PC-3 (cell line): ENCODE measurements at regions not wholly inside any gene's neighbourhood (a gene's known extent, or its start where the extent isn't known, plus 50 kb on each side); places are given as distances from the start of the nearest gene placed in this dataset.

ENCODE experiments used
- ATAC-seq: fragments of 200-7000 bp; cut with Tn5 transposase; 2 replicates; pipeline ENCODE4 v1.9.1; 2020; ENCODE audit warnings: mild to moderate bottlenecking, moderate library complexity
- BruUV-seq: library from RNA; stranded (reverse); fragments of 400-500 nt; replicated peaks from 2 replicates; lab custom pipeline; 2021; lab: Mats Ljungman, UMichigan
- CTCF ChIA-PET: fragments of 300-600 bp; sonication (Branson Sonifier 250); formaldehyde crosslinking; loops from one replicate; lab custom pipeline; 2022; ENCODE audit warnings: antibody characterized with exemption; lab: Charles Lee
- POLR2A ChIA-PET: fragments of 300-600 bp; sonication (Branson Sonifier 250); formaldehyde crosslinking; loops from one replicate; lab custom pipeline; 2022; ENCODE audit warnings: antibody characterized with exemption; ENCODE audit not compliant: unreplicated experiment; lab: Charles Lee
- DNase-seq: peaks from one replicate; pipeline ENCODE4 v3.0.0-alpha.2; 2015
- H2AFZ ChIP-seq: fragments of 300-600 bp; sonication (generic); 2 replicates; pipeline ENCODE4 v1.6.0; 2016; ENCODE audit warnings: antibody characterized with exemption, low read length
- H3F3A ChIP-seq: fragments of 300-600 bp; sonication (generic); one replicate; pipeline ENCODE4 v1.6.0; 2017; ENCODE audit warnings: antibody characterized with exemption, low read length, control low read depth, mild to moderate bottlenecking; ENCODE audit not compliant: unreplicated experiment
- H3K27ac ChIP-seq: fragments of 300-600 bp; sonication (generic); 2 replicates; pipeline ENCODE4 v1.5.1; 2016; ENCODE audit warnings: mild to moderate bottlenecking, low read length
- H3K27me3 ChIP-seq: fragments of 300-600 bp; sonication (generic); 2 replicates; pipeline ENCODE4 v1.6.1; 2016; ENCODE audit warnings: low read length, mixed read lengths
- H3K36me3 ChIP-seq: fragments of 300-600 bp; sonication (generic); 2 replicates; pipeline ENCODE4 v1.6.1; 2016; ENCODE audit warnings: low read depth, mixed run types, low read length, mixed read lengths
- H3K4me1 ChIP-seq: fragments of 300-600 bp; sonication (generic); 2 replicates; pipeline ENCODE4 v1.5.1; 2016; ENCODE audit warnings: low read length; ENCODE audit not compliant: insufficient read depth
- H3K4me2 ChIP-seq: fragments of 300-600 bp; sonication (generic); 2 replicates; pipeline ENCODE4 v1.6.0; 2016; ENCODE audit warnings: low read length
- H3K4me3 ChIP-seq: fragments of 300-600 bp; sonication (generic); 2 replicates; pipeline ENCODE4 v1.5.1; 2016; ENCODE audit warnings: mild to moderate bottlenecking, low read length, mixed read lengths
- H3K79me2 ChIP-seq: fragments of 300-600 bp; sonication (generic); 2 replicates; pipeline ENCODE4 v1.6.1; 2017; ENCODE audit warnings: low read length, mixed read lengths
- H3K9ac ChIP-seq: fragments of 300-600 bp; sonication (generic); 2 replicates; pipeline ENCODE4 v1.6.0; 2016; ENCODE audit warnings: mild to moderate bottlenecking, low read length
- H3K9me2 ChIP-seq: fragments of 300-600 bp; sonication (generic); replicated peaks from 2 replicates; pipeline ENCODE4 v1.6.1; 2016; ENCODE audit warnings: mixed run types, low read length, mixed read lengths
- H3K9me3 ChIP-seq: fragments of 300-600 bp; sonication (generic); 2 replicates; pipeline ENCODE4 v1.6.1; 2016; ENCODE audit warnings: low read length, mixed read lengths
- H4K20me1 ChIP-seq: fragments of 300-600 bp; sonication (generic); 2 replicates; pipeline ENCODE4 v1.6.1; 2016; ENCODE audit warnings: low read length, mixed read lengths
- EZH2 ChIP-seq: fragments of 300-600 bp; sonication (generic); IDR thresholded peaks from one replicate; pipeline ENCODE4 v1.6.1; 2017; ENCODE audit warnings: antibody characterized with exemption, mild to moderate bottlenecking, low read length; ENCODE audit not compliant: unreplicated experiment
- EZH2phosphoT487 ChIP-seq: fragments of 300-600 bp; sonication (generic); IDR thresholded peaks from 2 replicates; pipeline ENCODE4 v1.6.1; 2018; ENCODE audit warnings: mild to moderate bottlenecking, antibody characterized with exemption, low read length, borderline replicate concordance
- intact Hi-C: fragments of 100-400 bp; cut with micrococcal nuclease; formaldehyde crosslinking; loops from 2 replicates; pipeline ENCODE4 v1.9.0; 2023
- TF ChIP-seq, protein P1 (sequence below): fragments of 300-600 bp; sonication (generic); conservative IDR thresholded peaks from 2 replicates; pipeline ENCODE4 v1.5.1; 2017; ENCODE audit warnings: antibody characterized with exemption, low read depth, mild to moderate bottlenecking, low read length

DNA sequence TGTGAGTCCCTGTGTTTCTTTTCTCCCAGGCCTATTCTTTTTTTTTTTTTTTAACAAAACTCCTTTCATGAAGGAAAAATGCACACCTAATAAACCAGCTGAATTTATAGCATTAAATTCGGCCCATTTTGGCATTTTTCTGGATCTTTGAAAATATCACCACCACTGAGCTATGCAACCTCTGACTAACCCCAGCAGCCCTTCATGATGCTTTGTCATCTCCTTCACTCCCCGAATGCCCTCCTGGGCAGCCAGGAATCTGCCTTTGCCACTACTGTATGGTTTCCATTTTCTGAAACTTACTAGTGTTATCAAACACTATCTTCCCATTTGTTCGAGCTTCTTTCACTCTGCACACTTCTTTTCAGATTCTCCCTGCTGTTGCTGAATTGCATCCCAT, 97.9 kb downstream of the ZNF280B start:
- ATAC-seq, result no peak
- intact Hi-C loops, result loop anchor here (5.0 kb wide), 1 partner anchor 53 kb away; no protein-coding TSS in a partner anchor
- Histone ChIP-seq H3K9me2 (no peaks in the 10 kb centered on the region), H4K20me1 (no peaks in the 10 kb centered on the region), H3K4me2 (no peak overlapping the region), H3K4me3 (no peak overlapping the region), H3K27me3 (peaks cover 43% of the 10 kb centered on the region), H3K36me3 (no peaks in the 10 kb centered on the region), H3K27ac (no peak overlapping the region), H2AFZ (no peak overlapping the region), H3K4me1 (no peaks in the 10 kb centered on the region), H3K9ac (no peak overlapping the region), H3K9me3 (no peaks in the 10 kb centered on the region), H3K79me2 (no peaks in the 10 kb centered on the region), H3F3A (no peaks in the 10 kb centered on the region)
- DNase-seq, result no peak
- CTCF ChIA-PET, result no interaction called here
- BruUV-seq, result no TSS peak
- TF ChIP-seq EZH2phosphoT487 (no peak), EZH2 (no peak)
- TF ChIP-seq, protein P1, sequence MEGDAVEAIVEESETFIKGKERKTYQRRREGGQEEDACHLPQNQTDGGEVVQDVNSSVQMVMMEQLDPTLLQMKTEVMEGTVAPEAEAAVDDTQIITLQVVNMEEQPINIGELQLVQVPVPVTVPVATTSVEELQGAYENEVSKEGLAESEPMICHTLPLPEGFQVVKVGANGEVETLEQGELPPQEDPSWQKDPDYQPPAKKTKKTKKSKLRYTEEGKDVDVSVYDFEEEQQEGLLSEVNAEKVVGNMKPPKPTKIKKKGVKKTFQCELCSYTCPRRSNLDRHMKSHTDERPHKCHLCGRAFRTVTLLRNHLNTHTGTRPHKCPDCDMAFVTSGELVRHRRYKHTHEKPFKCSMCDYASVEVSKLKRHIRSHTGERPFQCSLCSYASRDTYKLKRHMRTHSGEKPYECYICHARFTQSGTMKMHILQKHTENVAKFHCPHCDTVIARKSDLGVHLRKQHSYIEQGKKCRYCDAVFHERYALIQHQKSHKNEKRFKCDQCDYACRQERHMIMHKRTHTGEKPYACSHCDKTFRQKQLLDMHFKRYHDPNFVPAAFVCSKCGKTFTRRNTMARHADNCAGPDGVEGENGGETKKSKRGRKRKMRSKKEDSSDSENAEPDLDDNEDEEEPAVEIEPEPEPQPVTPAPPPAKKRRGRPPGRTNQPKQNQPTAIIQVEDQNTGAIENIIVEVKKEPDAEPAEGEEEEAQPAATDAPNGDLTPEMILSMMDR, result no peak
- POLR2A ChIA-PET, result no interaction called here

DNA sequence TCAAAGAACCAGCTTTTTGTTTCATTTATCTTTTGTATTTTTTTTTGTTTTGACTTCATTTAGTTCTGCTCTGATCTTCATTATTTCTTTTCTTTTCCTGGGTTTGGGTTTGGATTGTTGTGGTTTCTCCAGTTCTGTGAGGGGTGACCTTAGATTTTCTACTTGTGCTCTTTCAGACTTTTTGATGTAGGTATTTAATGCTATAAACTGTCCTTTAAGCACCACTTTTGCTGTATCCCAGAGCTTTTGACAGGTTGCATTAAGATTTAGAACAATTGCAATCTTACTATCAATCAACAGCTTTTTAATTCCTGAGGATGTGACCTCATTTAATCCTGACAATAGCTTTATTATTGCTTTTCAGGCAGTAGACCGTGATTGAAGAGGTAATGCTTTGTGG, 94.3 kb downstream of the ZNF280B start:
- H3K4me3 ChIP-seq, result no peak overlapping the region
- H3K4me1 ChIP-seq, result no peaks in the 10 kb centered on the region
- H2AFZ ChIP-seq, result no peak overlapping the region
- no peaks in the 10 kb centered on the region for H3K9me2 ChIP-seq
- H4K20me1 ChIP-seq, result no peaks in the 10 kb centered on the region
- ATAC-seq (no peak), DNase-seq (no peak)
- no peak overlapping the region for H3K4me2 ChIP-seq
- no peaks in the 10 kb centered on the region for H3K79me2 ChIP-seq
- no peaks in the 10 kb centered on the region for H3K9me3 ChIP-seq
- H3K27me3 ChIP-seq, result peaks cover 68% of the 10 kb centered on the region
- no peak for TF ChIP-seq EZH2
- no peak for TF ChIP-seq EZH2phosphoT487
- TF ChIP-seq, protein P1, result no peak
- BruUV-seq, result no TSS peak
- ChIA-PET CTCF (no interaction called here), POLR2A (no interaction called here)
- intact Hi-C loops, result loop anchor here (5.0 kb wide), 1 partner anchor 57 kb away; no protein-coding TSS in a partner anchor
- no peak overlapping the region for H3K9ac ChIP-seq
- no peaks in the 10 kb centered on the region for H3F3A ChIP-seq
- H3K27ac ChIP-seq, result no peak overlapping the region
- no peaks in the 10 kb centered on the region for H3K36me3 ChIP-seq

DNA sequence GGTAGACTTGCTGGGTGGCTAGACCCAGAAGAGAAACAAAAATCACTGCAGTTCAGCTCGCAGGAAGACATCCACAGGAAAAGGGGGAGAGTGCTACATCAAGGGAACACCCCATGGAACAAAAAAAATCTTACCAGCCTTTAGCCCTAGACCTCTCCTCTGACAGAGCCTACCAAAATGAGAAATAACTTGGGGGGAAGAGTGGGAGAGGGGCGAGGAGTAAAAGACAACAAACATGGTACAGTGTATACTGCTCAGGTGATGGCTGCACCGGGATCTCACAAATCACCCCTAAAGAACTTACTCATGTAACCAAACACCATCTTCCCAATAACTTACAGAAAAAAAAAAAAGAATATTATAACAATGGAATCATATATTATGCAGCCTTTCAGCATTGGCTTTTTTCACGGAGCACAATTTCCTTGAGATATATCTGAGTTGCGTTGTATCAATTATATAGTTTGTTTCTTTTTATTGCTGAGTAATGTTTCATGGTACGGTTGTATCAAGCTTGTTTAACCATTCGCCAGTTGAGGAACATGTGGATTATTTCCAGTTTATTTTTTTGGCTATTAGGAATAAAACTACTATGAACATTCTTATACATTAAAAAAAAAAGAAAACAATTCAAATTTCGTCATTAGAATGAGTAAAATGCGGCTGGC, 90.9 kb downstream of the ZNF280B start:
- BruUV-seq, result no TSS peak
- Histone ChIP-seq H4K20me1 (no peaks in the 10 kb centered on the region), H3K4me3 (no peak overlapping the region), H3K4me2 (no peak overlapping the region), H3K9me3 (no peaks in the 10 kb centered on the region), H3K27me3 (peaks cover 85% of the 10 kb centered on the region), H2AFZ (no peak overlapping the region), H3K9ac (no peak overlapping the region), H3K36me3 (no peaks in the 10 kb centered on the region), H3K27ac (no peak overlapping the region), H3F3A (no peaks in the 10 kb centered on the region), H3K9me2 (no peaks in the 10 kb centered on the region), H3K79me2 (no peaks in the 10 kb centered on the region), H3K4me1 (no peaks in the 10 kb centered on the region)
- intact Hi-C loops, result no loop called here
- ATAC-seq, result no peak
- ChIA-PET POLR2A (no interaction called here), CTCF (no interaction called here)
- TF ChIP-seq EZH2phosphoT487 (no peak), EZH2 (no peak)
- TF ChIP-seq, protein P1, result no peak
- DNase-seq, result no peak
